Stimulated activated CD8-positive, alpha-beta memory T cell treated with anti-CD3 and anti-CD28 coated beads, Interleukin-15, amount 100 ng/mL, for 48 hours (primary cell): ENCODE measurements at regions not wholly inside any gene's neighbourhood (a gene's known extent, or its start where the extent isn't known, plus 50 kb on each side); places are given as distances from the start of the nearest gene placed in this dataset.

Experiments
- DNase-seq, 2 donors: peaks; one replicate each; pipeline ENCODE4 v3.0.0-alpha.2; 2020; ENCODE audit warnings: low read depth in 2 of 2

DNA sequence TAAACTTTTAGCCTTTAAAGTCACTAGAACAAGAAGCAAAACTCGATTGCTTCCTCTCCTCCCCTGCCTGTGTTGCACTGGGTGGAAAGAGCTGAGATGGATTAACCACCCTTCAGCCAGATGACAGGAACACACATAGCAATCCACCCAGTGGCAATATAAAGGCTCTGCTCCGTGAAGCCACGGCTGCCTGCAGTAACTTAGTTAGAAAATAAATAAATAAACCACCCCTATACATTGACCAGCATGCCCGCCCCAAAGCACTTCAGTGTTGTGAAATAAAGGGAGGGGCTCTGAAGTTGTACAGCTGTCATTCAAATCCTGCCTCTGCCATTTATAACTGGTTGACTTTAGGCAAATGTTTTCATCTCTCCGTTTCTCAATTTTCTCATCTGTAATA lies 217.1 kb upstream of the LDB2 start:
- DNase-seq, result no peak

DNA sequence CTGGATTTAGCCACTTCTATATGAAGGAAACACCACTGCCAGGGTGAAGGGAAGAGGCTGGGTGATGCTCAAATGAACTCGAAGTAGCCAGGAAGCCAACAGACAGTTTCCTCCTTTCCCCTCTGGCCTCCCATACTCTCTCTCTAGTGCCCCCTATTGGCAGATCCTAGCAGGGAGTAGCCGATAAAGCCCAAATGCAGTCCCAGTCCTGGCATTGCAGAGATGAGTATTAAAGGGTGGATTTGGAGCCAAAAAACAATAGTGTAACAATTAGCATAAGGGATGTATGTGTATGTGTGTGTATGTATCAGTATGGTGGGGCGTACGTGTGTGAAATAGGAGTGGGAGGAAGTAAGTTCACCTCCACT lies 213.8 kb upstream of the LDB2 start:
- DNase-seq, result peak in 1 of 2 donors; percentile 1

DNA sequence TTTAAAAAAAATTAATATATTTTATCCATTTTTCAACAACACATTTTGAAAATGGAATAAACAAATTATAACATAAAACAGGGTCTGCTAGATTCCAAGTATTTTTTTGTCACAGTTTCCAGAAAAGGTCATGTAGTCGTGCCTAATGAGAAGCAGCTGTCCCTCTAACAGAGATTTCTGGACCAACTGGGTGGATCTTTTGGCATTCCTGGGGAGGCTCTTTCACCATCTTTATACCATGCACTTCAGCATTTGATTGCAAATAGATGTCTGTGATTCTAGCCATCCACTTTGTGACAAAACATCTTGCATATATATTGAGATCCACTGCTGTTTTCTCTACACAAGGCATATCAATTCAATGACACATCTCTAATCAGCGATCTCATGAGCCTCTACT lies 210.7 kb upstream of the LDB2 start:
- DNase-seq, result no peak

DNA sequence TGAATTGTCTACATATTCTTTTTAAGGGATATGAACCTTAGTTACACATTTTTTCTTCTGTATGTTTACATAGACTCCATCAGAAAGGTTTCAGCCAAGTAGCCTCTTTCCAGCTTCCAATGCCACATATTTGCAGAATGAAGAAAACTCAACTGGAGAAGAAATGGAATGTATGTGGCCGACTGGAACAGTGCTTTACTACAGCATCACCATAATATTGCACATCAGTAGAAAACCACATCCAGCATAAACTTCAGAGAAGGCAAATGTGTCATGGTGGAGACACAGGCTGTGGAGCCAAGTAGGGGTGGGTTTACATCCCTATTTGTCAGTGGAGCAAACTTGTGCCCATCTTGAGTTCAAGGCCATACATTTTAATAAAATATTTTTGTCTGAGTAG lies 204.8 kb upstream of the LDB2 start:
- no peak for DNase-seq

DNA sequence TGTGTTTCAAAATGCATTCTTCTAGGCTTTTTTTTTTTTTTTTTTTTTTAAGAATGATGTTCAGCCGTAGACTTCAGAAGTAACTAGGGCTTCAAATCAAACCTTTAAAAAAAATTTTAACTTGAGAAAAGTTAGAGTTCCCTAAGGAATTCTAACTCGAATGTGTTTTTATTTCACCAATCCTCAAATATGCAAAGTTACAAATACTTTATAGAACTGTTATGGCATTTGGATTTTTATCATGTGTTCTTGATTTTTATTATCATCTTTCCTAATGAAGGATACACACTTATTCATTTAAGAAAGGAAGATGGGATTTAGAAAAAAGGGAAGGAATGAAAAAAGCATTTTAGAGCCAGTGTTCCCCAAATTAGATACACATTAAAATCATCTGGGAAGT lies 200.6 kb upstream of the LDB2 start:
- no peak for DNase-seq

DNA sequence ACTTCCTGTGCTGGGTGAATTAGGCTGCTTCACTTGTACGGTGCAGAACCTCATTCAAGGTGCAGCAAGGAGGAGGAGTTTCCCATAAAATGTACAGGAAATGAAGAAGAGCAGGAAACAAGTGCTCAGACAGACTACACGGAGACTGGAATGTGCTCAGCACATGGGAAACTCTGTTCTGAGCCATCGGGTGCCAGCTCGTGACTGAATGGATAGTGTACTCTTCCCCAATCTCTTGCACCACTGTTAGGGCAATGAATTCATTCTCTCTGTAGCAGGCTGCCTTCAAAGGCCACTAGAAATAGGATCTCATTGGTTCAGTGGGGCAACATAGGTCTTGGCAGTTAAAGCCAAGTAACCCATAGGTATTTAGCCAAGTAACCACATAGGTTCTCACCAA lies 200.0 kb upstream of the LDB2 start:
- DNase-seq, result no peak

DNA sequence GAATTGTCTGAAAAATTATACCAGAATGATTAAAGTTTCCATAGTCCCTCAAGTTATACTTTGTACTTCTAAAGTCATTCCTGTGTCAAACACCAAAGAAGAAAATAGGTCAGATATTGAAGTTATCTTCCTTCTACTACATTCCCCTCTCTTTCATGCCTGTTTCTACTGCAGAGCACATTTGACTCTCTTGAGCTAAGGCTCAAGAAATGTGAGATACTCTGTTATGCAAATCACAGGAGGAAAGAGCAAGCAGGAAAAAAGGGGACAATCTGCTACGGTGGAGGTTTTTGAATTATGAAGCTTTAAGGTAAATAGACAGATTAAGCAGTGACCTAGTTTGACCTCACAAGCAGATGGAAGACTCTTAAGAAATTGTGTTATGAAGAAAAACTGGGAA lies 198.9 kb upstream of the LDB2 start:
- DNase-seq, result no peak

DNA sequence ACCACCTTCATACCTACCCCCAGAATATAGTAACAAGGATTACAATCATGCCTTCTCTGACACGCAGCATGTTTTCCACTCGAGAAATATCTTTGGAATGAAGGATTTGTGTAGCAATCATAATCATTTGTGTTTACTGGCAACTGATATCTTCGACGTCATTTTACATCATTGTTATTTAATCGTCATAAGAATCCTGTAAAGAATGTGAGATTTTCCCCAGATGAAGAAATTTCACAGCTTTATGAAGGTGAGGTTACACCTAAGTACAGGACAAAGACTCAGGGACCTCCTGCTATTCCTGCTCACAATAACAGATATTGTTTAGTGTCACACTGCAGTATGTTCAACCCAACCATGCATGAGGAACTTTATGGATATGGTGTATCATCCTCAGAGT lies 198.2 kb upstream of the LDB2 start:
- DNase-seq, result no peak

DNA sequence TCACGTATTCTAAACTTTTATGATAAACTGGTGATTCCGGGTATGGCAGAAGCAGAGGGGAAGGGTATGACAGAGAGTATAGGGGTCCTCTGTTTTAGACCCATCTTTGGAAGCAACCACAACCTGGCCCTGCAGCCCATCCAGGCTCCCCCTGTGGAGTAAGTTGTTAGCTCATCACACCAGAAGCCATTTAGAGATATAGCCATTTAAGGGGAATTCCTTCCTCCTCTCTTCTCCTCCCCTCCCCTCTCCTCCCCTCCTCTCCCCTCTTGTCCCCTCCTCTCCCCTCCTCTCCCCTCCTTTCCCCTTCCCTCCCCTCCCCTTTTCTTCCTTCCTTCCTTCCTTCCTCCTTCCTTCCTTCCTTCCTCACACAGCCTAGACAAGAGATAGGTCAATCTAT lies 197.3 kb upstream of the LDB2 start:
- DNase-seq, result no peak

DNA sequence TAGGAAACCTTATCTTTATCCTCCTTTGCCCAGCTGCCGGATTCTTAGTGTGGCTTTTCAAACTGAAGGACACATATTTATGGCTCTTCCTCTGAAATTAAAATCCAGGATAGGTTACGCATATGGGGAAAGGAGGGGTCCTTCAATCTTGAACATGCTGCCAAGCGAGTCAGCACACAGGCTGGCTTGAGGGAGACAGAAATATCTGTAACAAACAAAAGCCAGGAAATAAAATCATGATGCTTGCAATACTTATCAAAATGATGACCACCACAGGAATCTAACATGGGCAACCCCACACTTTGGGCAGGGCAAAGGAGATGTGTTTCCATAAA lies 196.4 kb upstream of the LDB2 start:
- no peak for DNase-seq

DNA sequence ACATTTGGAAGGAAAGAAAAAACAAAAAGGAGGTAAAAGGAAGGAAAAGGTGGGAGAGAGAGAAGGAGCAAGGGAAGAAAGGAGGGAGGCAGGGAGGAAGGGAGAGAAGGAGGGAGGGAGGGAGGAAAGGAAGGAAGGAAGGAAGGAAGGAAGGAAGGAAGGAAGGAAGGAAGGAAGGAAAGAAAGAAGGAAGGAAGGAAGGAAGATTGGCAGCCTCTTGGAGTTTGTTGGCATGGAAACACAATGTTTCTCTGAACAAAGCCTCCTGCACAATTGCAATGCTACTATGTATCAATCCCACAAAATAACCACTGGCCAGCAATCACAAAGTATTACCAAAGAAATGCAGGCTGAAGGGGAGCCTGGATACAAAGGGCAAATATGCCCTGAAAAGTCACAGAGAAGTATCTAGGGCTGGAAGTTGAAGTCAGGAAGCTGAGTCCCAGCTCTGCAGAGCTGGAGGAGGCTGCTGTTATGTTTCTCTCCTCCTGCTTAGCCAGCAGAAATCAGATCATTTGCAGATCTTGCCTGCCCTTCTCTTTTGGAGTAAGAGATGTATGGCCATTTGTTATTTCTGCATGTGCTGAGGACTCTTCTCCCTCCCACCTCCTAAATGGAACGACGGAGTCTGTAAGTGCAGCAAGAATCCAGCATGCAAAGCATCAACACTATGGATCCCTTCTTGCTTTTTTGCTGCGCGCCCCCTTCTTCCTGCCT lies 195.9 kb upstream of the LDB2 start:
- no peak for DNase-seq

DNA sequence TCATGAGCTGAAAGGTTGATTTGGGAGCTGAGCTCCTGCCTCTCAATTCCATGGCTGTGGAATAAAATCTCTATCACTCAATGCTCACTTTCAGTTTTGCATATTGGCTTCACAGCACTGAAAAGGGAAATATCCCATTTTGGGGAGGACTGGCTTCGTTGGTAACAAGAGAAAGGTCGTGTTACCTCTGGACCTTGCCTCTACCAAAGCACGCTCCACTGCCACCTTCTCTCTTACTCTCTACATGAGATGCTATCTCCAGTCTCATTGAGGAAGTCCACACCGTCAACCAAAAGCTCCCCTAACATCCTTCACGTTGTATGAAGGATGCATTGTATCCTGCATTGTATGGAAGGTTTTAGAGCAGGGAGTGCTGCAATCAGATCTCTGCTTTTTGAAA lies 195.0 kb upstream of the LDB2 start:
- DNase-seq, result no peak

DNA sequence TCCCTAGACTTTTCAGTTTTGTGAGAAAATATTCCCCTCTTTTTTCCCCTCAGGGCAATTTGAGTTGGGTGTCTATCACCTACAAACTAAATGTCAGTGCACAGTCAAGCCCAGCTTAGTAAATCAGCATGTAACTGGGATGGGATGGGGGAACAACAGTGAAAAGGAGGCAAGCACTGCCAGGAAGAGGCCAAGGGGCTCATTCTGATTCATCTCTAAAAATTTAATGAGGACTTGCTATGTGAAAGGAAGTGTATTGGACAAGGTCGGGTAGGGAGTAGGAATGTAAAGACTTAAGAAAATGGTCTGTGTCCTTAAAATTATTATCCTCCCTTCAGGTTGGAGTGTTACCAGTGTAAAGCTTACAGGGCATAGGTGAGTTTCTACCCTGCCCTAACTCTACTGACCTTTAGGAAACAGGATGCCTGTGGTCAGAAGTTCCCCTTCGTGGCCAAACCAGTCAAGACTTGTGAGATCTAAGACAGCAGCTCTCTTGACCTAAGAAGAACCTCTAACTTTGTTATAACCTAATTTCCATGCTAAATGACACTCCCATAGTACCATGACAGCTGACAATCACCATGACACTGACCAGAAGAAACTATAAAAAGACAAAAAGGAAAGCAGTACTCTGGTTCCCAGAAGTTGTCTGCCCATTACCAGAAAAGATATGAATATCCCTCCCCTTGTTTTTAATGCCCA lies 194.4 kb upstream of the LDB2 start:
- DNase-seq, result no peak

DNA sequence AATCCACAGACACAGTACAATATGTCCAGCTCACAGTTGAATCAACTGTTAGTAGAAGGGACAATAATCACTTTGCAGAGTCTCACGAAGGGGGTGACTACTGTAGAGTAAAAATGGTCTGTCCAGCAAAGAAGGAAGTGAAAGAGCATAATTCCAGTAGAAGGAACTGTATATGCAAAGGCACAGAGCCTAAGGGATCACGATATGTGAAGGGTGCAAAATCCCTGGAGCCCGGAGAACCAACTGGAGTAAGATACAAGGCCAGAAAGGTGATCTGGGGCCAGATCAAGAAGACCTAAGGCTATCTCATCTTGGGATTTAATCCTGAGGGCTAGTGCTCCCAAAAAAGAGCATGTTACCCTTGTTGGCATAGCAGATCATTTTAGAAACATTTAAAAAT lies 192.7 kb upstream of the LDB2 start:
- no peak for DNase-seq

DNA sequence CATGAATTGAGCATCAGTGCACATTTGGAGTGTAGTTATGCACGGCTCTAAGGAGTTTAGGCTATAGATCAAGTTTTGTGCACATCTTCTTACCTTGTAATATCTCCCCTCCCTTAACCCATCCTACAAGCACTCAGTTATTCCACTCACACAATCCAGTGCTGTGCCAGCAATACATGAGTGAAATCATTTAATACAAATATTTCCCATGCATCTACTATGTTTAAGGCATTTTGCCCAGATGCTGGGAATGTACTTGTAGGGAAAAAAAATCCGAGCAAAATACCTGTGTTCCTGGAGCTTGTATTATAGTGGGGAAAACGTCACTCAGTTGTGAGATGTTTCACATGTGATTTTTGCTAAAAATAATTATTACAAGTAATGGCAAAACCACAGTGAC lies 191.6 kb upstream of the LDB2 start:
- DNase-seq, result no peak

DNA sequence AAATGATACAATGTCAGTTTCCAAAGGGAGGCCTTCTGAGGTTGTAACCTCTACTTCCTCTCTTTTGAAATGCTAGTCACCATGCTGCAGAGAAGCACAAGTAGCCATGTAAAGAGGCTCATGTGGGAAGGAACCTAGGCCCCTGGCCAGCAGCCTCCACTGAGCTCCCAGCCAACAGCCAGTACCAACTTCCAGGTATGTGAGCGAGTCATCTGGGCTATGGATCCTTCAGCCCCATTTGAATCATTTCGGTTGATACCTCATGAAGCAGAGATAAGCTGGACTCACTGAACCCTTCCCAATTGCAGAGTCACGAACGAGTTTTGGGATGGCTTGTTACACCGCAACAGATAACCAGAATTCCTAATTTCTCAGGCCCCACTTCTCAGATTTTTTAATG lies 187.0 kb upstream of the LDB2 start:
- no peak for DNase-seq

DNA sequence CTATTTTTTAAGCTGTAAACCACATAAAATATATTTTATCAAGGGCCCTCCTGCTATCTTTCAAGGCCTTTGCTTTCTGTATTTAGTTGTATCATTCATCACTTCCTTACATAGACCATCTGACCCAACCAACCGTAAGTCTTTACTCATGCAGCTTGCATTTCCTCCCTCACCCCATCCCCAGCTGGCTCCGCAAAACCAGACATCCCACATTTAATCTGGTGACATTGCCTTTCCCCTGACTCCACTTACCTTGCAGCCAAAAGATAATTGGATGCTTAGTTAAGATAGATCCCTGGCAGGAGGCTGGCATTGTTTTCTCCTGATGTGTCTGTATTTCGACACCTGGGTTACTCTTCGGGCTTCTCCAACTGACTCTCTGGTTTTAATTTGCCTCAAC lies 183.7 kb upstream of the LDB2 start:
- no peak for DNase-seq

DNA sequence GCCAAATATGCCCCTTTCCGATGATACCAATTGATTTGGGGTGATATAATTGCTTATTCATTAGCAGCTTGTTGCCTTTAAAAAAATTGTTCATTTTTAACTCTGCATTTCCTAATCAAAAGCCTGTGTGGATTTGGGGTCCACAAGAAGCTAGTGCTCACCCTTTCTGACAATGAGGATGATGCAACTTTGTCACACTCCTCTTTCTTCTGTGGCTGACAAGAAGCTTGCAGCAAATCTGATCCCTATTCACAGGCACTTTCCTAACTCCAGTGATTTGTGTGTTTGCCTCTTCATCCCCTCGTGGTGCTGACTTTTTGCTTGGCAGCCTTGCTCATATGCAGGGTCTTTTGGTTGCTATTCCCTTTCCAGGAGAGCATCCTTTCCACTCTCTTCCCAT lies 182.7 kb upstream of the LDB2 start:
- no peak for DNase-seq

DNA sequence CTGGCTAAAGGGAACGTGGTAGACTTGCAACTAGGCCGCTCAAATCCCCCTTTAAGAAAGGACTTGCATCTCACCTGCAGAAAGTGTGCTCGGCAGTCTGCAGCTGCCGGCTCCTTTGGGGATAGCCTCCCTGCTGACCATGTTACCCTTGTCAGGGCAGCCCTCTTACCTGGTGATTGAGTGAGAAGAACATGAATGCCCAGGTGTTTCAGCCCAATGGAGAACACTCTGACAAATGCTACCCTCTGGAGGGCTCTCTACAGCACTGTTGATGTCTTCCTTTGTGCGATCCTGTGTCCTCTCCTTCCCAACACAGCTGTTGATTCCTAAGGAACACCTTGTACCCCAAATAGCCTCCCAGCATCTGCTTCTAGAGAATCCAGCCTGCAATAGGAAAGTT lies 178.7 kb upstream of the LDB2 start:
- DNase-seq, result no peak

DNA sequence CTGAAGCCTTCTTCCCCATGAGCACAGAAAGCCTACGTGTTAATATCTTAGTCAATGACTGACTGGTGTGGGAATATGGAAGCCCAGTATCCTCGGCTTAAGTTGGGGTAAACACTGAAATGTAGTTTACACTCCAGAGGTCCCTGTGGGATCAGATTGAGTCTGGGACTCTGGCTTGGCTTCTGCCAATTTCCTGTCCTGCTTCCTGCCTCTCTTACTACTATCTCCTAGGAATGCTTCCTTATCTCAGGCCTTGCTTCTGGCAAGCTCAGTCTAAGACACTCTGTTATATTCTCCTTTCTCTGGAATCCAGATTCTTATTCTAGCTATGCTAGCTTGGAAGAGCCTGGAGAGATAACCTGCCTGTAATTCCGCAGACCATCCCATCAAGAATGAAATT lies 174.0 kb upstream of the LDB2 start:
- no peak for DNase-seq

DNA sequence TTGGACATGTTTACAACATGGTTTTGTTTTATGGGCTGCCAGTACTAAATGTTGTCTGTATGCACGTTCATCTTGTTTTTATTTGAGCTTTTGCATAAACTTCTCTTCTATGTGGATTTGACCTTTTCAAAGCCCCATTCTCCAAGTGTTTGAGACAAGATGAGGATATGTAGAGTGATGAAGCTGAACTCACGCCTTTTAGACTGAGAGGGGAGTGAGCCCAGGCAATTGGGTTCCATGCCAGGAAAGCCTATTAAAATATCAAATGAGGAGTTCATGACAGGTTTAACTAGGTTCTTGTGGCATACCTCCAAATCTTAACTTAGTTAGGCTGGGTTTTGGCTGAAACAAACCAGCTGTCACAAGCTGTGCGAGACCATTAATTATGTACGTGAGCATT lies 170.4 kb upstream of the LDB2 start:
- DNase-seq, result no peak

DNA sequence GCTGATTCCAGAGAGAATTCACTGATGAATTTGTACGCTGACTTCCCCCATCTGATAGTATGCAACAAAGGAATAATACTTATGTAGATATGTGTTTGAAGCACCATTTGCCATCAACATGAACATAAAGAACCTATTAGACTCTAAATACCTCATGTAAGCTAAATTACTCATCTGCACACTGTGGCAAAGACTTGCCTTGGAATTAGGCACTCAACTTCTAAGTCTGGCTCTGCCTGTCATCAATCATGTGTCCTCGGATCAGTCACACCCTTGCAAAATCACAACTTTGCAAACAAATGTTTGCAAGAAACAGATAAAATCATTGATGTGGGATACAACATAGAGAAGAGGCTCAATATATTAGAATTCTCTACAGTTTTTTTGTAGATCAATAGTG lies 169.9 kb upstream of the LDB2 start:
- no peak for DNase-seq

DNA sequence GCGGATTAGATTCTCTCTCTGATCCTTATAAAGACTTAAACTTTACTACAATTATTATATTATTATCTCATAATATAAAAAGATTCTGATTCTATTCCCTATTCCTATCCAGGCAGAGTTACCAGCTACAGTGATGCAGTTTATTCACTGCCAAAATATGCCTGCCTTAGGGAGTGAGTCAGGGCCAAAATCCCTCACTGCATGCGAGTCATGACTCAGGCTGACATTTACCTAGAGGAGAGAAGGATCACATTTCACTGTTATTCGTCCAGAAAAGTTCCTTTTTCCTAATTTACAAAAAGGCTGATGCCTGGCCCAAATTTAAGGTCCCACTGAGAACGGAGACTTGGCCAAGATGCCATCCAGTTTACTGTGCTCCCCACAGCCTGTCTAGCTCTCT lies 168.5 kb upstream of the LDB2 start:
- no peak for DNase-seq

DNA sequence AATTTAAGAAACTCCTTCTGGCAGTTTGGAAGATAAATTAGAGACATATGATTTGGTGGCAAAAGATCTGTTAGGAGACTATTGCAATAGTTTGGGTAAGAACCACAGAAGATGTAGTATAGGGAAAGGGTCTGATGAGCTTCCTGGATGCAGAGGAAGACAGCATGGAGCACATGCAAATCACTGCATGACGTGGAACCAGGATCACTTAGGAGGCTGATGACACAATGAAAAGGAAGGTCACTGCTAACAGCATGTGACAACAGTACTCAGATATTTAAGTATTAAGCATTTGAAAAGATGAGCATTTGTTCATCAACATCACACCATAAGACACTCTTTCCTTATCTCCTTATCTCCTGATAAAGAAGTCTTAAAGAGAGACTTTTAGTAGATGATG lies 167.8 kb upstream of the LDB2 start:
- no peak for DNase-seq
